GM13976 (cell line): ENCODE measurements at regions not wholly inside any gene's neighbourhood (a gene's known extent, or its start where the extent isn't known, plus 50 kb on each side); places are given as distances from the start of the nearest gene placed in this dataset.
"Not testable (repeated sequence)": the region's sequence is repeated elsewhere in the genome, so short reads cannot be mapped to it uniquely, and the experiment has no call there.

ENCODE experiments used
- DNase-seq: peaks from one replicate; pipeline ENCODE4 v3.0.0; 2012; ENCODE audit warnings: low spot score
- CTCF ChIP-seq: IDR thresholded peaks from 2 replicates; pipeline ENCODE4 v1.5.1; 2012; ENCODE audit warnings: borderline replicate concordance, mild to moderate bottlenecking; ENCODE audit not compliant: insufficient read depth; ENCODE audit errors: extremely low read depth, missing control alignments, control extremely low read depth
- in situ Hi-C: fragments of 300-500 bp; cut with MboI; formaldehyde crosslinking; loops from one replicate; pipeline ENCODE4 v1.12.0; 2022; ENCODE audit warnings: low sequenced_read_pairs, mixed read lengths, inconsistent platforms; ENCODE audit not compliant: unreplicated experiment

GRCh38 chr16:51271156-51271701, 120.2 kb upstream of the SALL1 start:
- in situ Hi-C loops, result no loop called here
- no peak for TF ChIP-seq CTCF
- DNase-seq, result no peak

GRCh38 chr16:51268237-51268636, 117.2 kb upstream of the SALL1 start:
- in situ Hi-C loops, result no loop called here
- TF ChIP-seq CTCF, result no peak
- DNase-seq, result no peak

- in situ Hi-C loops, result no loop called here
- no peak for DNase-seq
- TF ChIP-seq CTCF, result no peak
Observed at GRCh38 chr16:51267681-51268080, 116.6 kb upstream of the SALL1 start.

- no peak for TF ChIP-seq CTCF
- in situ Hi-C loops, result no loop called here
- DNase-seq, result no peak
Observed at GRCh38 chr16:51262428-51262827, 111.4 kb upstream of the SALL1 start.

- TF ChIP-seq CTCF, result no peak
- DNase-seq, result no peak
- in situ Hi-C loops, result no loop called here
Observed at GRCh38 chr16:51261919-51262318, 110.8 kb upstream of the SALL1 start.

- in situ Hi-C loops, result no loop called here
- no peak for DNase-seq
Observed at GRCh38 chr16:51255349-51255972, 104.4 kb upstream of the SALL1 start.

GRCh38 chr16:51254390-51254789, 103.3 kb upstream of the SALL1 start:
- in situ Hi-C loops, DNase-seq: not testable (repeated sequence)

More at GRCh38 chr16:51255349-51255972, 104.4 kb upstream of the SALL1 start:
- TF ChIP-seq CTCF, result no peak
